GM12878 (cell line): ENCODE measurements at regions not wholly inside any gene's neighbourhood (a gene's known extent, or its start where the extent isn't known, plus 50 kb on each side); places are given as distances from the start of the nearest gene placed in this dataset.

Source experiments
- ATAC-seq: fragments of 200-7000 bp; cut with Tn5 transposase; 3 replicates; pipeline ENCODE4 v1.9.1; 2020; ENCODE audit warnings: mild to moderate bottlenecking, moderate library complexity
- BruUV-seq: library from RNA; stranded (reverse); fragments of 400-500 nt; replicated peaks from 2 replicates; lab custom pipeline; 2021; lab: Mats Ljungman, UMichigan
- CTCF ChIA-PET: fragments of 300-600 bp; sonication (Branson Sonifier 250); formaldehyde crosslinking; extraction: SDS; loops from one replicate; lab custom pipeline; 2021; ENCODE audit warnings: inconsistent platforms; lab: Yijun Ruan, JAX
- POLR2A ChIA-PET: fragments of 350-600 bp; formaldehyde crosslinking; extraction: SDS; loops from one replicate; lab custom pipeline; 2021; ENCODE audit warnings: inconsistent platforms; lab: Charles Lee
- RAD21 ChIA-PET: fragments of 300-600 bp; sonication (Branson Sonifier 250); formaldehyde crosslinking; loops from one replicate; lab custom pipeline; 2023; ENCODE audit warnings: antibody characterized with exemption; ENCODE audit not compliant: unreplicated experiment; lab: Charles Lee
- SMC1A ChIA-PET: fragments of 300-600 bp; sonication (Branson Sonifier 250); formaldehyde crosslinking; loops from one replicate; lab custom pipeline; 2023; ENCODE audit not compliant: unreplicated experiment, uncharacterized antibody; lab: Charles Lee
- DNase-seq: peaks from one replicate; pipeline ENCODE4 v3.0.0-alpha.2; 2011; ENCODE audit warnings: low read depth, low spot score
- FAIRE-seq: peaks from 3 replicates; lab custom pipeline; 2011; peaks lifted over from hg19 to GRCh38; lab: Jason Lieb, UNC
- H2AFZ ChIP-seq: 2 replicates; pipeline ENCODE4 v1.6.0; 2011; ENCODE audit warnings: low read depth, low read length, control low read depth; ENCODE audit not compliant: control insufficient read depth
- H3K27ac ChIP-seq: 2 replicates; pipeline ENCODE4 v1.5.1; 2011; ENCODE audit warnings: control low read depth; ENCODE audit not compliant: control insufficient read depth, insufficient read depth
- H3K27me3 ChIP-seq, 2 experiments: replicated peaks in 1 of 2; 2 replicates each; pipeline versions ENCODE4 v1.6.0 to v1.6.1; 2011; ENCODE audit warnings: low read length in 1 of 2; ENCODE audit not compliant: control insufficient read depth in 2 of 2, insufficient read depth in 2 of 2
- H3K36me3 ChIP-seq, 2 experiments: 2 replicates each; pipeline ENCODE4 v1.5.1; 2011; ENCODE audit warnings: low read length in 1 of 2; ENCODE audit not compliant: control insufficient read depth in 2 of 2, insufficient read depth in 2 of 2
- H3K4me1 ChIP-seq: 2 replicates; pipeline ENCODE4 v1.6.1; 2011; ENCODE audit warnings: mild to moderate bottlenecking, low read length, moderate library complexity, mixed read lengths; ENCODE audit not compliant: control insufficient read depth, insufficient read depth
- H3K4me2 ChIP-seq: 2 replicates; pipeline ENCODE4 v1.6.0; 2011; ENCODE audit warnings: control low read depth; ENCODE audit not compliant: control insufficient read depth, insufficient read depth
- H3K4me3 ChIP-seq: fragments of 200-600 bp; sonication (generic); 2 replicates; pipeline ENCODE4 v1.5.1; 2016
- H3K79me2 ChIP-seq: 2 replicates; pipeline ENCODE4 v1.6.0; 2011; ENCODE audit warnings: low read length; ENCODE audit not compliant: control insufficient read depth, insufficient read depth
- H3K9ac ChIP-seq: 2 replicates; pipeline ENCODE4 v1.8.0; 2011; ENCODE audit warnings: low read length, control low read depth, mixed read lengths; ENCODE audit not compliant: control insufficient read depth, insufficient read depth
- H3K9me3 ChIP-seq: replicated peaks from 3 replicates; pipeline ENCODE4 v1.5.1; 2011; ENCODE audit warnings: mild to moderate bottlenecking, low read length; ENCODE audit not compliant: control insufficient read depth, insufficient read depth
- H4K20me1 ChIP-seq: 2 replicates; pipeline ENCODE4 v1.6.0; 2011; ENCODE audit not compliant: control insufficient read depth, insufficient read depth
- EED ChIP-seq: sonication (generic); IDR thresholded peaks from 2 replicates; pipeline ENCODE4 v1.6.1; 2016; ENCODE audit warnings: antibody characterized with exemption, low read depth
- JUND ChIP-seq: IDR thresholded peaks from 2 replicates; pipeline ENCODE4 v1.6.1; 2012; ENCODE audit warnings: low read depth, mild to moderate bottlenecking, low read length, improper control_type of control experiment, moderate library complexity
- MLLT1 ChIP-seq: fragments of 450-650 bp; IDR thresholded peaks from 2 replicates; pipeline ENCODE4 v1.6.1; 2016; ENCODE audit warnings: mild to moderate bottlenecking
- NKRF ChIP-seq: fragments of 450-650 bp; conservative IDR thresholded peaks from 2 replicates; pipeline ENCODE4 v1.6.1; 2017; ENCODE audit warnings: mild to moderate bottlenecking, moderate library complexity
- TCF3 ChIP-seq: IDR thresholded peaks from 2 replicates; pipeline ENCODE4 v1.6.1; 2012; ENCODE audit warnings: low read depth, mild to moderate bottlenecking, low read length, borderline replicate concordance; ENCODE audit not compliant: insufficient read depth
- ZBTB33 ChIP-seq: fragments of 450-650 bp; IDR thresholded peaks from 2 replicates; pipeline ENCODE4 v1.6.1; 2017; ENCODE audit warnings: mild to moderate bottlenecking
- ZNF622 ChIP-seq: fragments of 450-650 bp; IDR thresholded peaks from 2 replicates; pipeline ENCODE4 v1.6.1; 2017; ENCODE audit warnings: mild to moderate bottlenecking, inconsistent platforms
- WGBS: methylation state at CpG from one replicate; pipeline ENCODE4 v1.1.6; 2016; ENCODE audit warnings: low lambda C conversion rate; ENCODE audit not compliant: insufficient replicate concordance, insufficient coverage; ENCODE audit errors: missing lambda C conversion rate; 5-methylcytosine and 5-hydroxymethylcytosine counted together
- in situ Hi-C: fragments of 300-500 bp; cut with MboI; formaldehyde crosslinking; loops from 9 replicates; pipeline ENCODE4 v1.14.3; 2018; ENCODE audit warnings: mixed read lengths
- intact Hi-C: fragments of 100-400 bp; cut with micrococcal nuclease; formaldehyde crosslinking; loops from one replicate; pipeline ENCODE4 v1.14.2; 2022; ENCODE audit not compliant: unreplicated experiment

GRCh38 chr6:41467061-41467460, 79.1 kb upstream of the FOXP4 start:
- Histone ChIP-seq H2AFZ (no peak overlapping the region), H3K27ac (no peak overlapping the region), H4K20me1 (no peaks in the 10 kb centered on the region), H3K4me1 (no peaks in the 10 kb centered on the region), H3K9ac (no peak overlapping the region), H3K4me3 (no peak overlapping the region), H3K36me3 (no peaks in the 10 kb centered on the region), H3K27me3 (peaks cover 0 to 8% of the 10 kb centered on the region in 2 experiments; a peak in 2 of 4 replicates), H3K9me3 (no peaks in the 10 kb centered on the region), H3K4me2 (no peak overlapping the region), H3K79me2 (no peaks in the 10 kb centered on the region)
- intact Hi-C loops, result no loop called here
- ATAC-seq (no peak), FAIRE-seq (no peak), DNase-seq (no peak)
- RAD21 ChIA-PET, result interaction anchor here (0.7 to 0.8 kb wide), 2 partner anchors 39 to 84 kb away, joined by 3 to 4 read pairs; no protein-coding TSS in a partner anchor
- WGBS, result 48% methylated on average over 10 of the region's 10 CpGs
- no peak for TF ChIP-seq ZNF622
- no peak for TF ChIP-seq EED
- TF ChIP-seq NKRF, result no peak
- no peak for TF ChIP-seq ZBTB33
- no peak for TF ChIP-seq MLLT1
- no peak for TF ChIP-seq TCF3
- no peak for TF ChIP-seq JUND
- POLR2A ChIA-PET, result interaction anchor here (0.6 to 1.5 kb wide), 4 partner anchors 33 to 122 kb away, joined by 7 to 12 read pairs (median 8); no protein-coding TSS in a partner anchor
- BruUV-seq, result no TSS peak
- in situ Hi-C loops, result no loop called here
- SMC1A ChIA-PET, result interaction anchor here (1.0 kb wide), 2 partner anchors 9 to 267 kb away, joined by 3 read pairs; no protein-coding TSS in a partner anchor
- CTCF ChIA-PET, result interaction anchor here (0.6 to 1.3 kb wide), 5 partner anchors 99 to 136 kb away, joined by 3 to 4 read pairs (median 3); no protein-coding TSS in a partner anchor
